ENCODE measurements at regions not wholly inside any gene's neighbourhood (a gene's known extent, or its start where the extent isn't known, plus 50 kb on each side); places are given as distances from the start of the nearest gene placed in this dataset.

- DNase-seq: no peak
- Histone ChIP-seq H3K27me3 (no peaks in the 10 kb centered on the region), H3K4me3 (no peak overlapping the region), H3K4me1 (no peaks in the 10 kb centered on the region), H3K9me3 (no peaks in the 10 kb centered on the region), H3K27ac (no peak overlapping the region), H3K36me3 (replicated peaks in 1 of 2; ENCODE audit: insufficient read depth in 1 of 2, low read depth in 2 of 2) (no peaks in the 10 kb centered on the region)
- no peak for ATAC-seq
- WGBS, 2 donors: 51 to 56% methylated on average over 4 of the region's 4 CpGs
- intact Hi-C loops (cut with DNase I): no loop called here
- TF ChIP-seq CTCF (IDR thresholded peaks at IDR 0.05) (no peak), POLR2A (IDR thresholded peaks at IDR 0.05) (no peak)
These were observed 374.9 kb upstream of the ROBO1 start for GRCh38 chr3:80142714-80143113.

- intact Hi-C loops (cut with DNase I): no loop called here
- TF ChIP-seq POLR2A (IDR thresholded peaks at IDR 0.05) (no peak), CTCF (IDR thresholded peaks at IDR 0.05) (no peak)
- ATAC-seq: no peak
- Histone ChIP-seq H3K27ac (no peak overlapping the region), H3K36me3 (replicated peaks in 1 of 2; ENCODE audit: insufficient read depth in 1 of 2, low read depth in 2 of 2) (no peaks in the 10 kb centered on the region), H3K27me3 (no peaks in the 10 kb centered on the region), H3K9me3 (no peaks in the 10 kb centered on the region), H3K4me1 (no peaks in the 10 kb centered on the region), H3K4me3 (no peak overlapping the region)
- WGBS, 2 donors: 27 to 35% methylated on average over 2 of the region's 2 CpGs
- no peak for DNase-seq
These were observed 373.8 kb upstream of the ROBO1 start for GRCh38 chr3:80141557-80141956.

- WGBS, 2 donors: 52 to 66% methylated on average over 3 of the region's 3 CpGs
- intact Hi-C loops (cut with DNase I): no loop called here
- TF ChIP-seq CTCF (IDR thresholded peaks at IDR 0.05) (no peak), POLR2A (IDR thresholded peaks at IDR 0.05) (no peak)
- H3K27me3 ChIP-seq: no peaks in the 10 kb centered on the region
- DNase-seq (no peak), ATAC-seq (no peak)
- no peak overlapping the region for H3K27ac ChIP-seq
- no peak overlapping the region for H3K4me3 ChIP-seq
- H3K9me3 ChIP-seq: no peaks in the 10 kb centered on the region
- no peaks in the 10 kb centered on the region for H3K4me1 ChIP-seq
- H3K36me3 ChIP-seq (replicated peaks in 1 of 2; ENCODE audit: insufficient read depth in 1 of 2, low read depth in 2 of 2): no peaks in the 10 kb centered on the region
These were observed 348.5 kb upstream of the ROBO1 start for GRCh38 chr3:80116281-80116680.

- ATAC-seq: no peak
- intact Hi-C loops (cut with DNase I): no loop called here
- H3K9me3 ChIP-seq: no peaks in the 10 kb centered on the region
- no peak overlapping the region for H3K4me3 ChIP-seq
- TF ChIP-seq CTCF (IDR thresholded peaks at IDR 0.05): no peak
- TF ChIP-seq POLR2A (IDR thresholded peaks at IDR 0.05): no peak
- DNase-seq: no peak
- no peak overlapping the region for H3K27ac ChIP-seq
- H3K27me3 ChIP-seq: no peaks in the 10 kb centered on the region
- no peaks in the 10 kb centered on the region for H3K36me3 ChIP-seq (replicated peaks in 1 of 2; ENCODE audit: insufficient read depth in 1 of 2, low read depth in 2 of 2)
- 42 to 49% methylated on average over 1 of the region's 1 CpG for WGBS, 2 donors
- no peaks in the 10 kb centered on the region for H3K4me1 ChIP-seq
These were observed 346.9 kb upstream of the ROBO1 start for GRCh38 chr3:80114694-80115093.

- intact Hi-C loops (cut with DNase I): no loop called here
- 14 to 21% methylated on average over 1 of the region's 1 CpG for WGBS, 2 donors
- Histone ChIP-seq H3K27ac (no peak overlapping the region), H3K36me3 (replicated peaks in 1 of 2; ENCODE audit: insufficient read depth in 1 of 2, low read depth in 2 of 2) (no peaks in the 10 kb centered on the region), H3K27me3 (no peaks in the 10 kb centered on the region), H3K9me3 (no peaks in the 10 kb centered on the region), H3K4me3 (no peak overlapping the region), H3K4me1 (no peaks in the 10 kb centered on the region)
- DNase-seq (no peak), ATAC-seq (no peak)
- TF ChIP-seq POLR2A (IDR thresholded peaks at IDR 0.05): no peak
- TF ChIP-seq CTCF (IDR thresholded peaks at IDR 0.05): no peak
These were observed 345.5 kb upstream of the ROBO1 start for GRCh38 chr3:80113331-80113730.
